GM13976 (cell line): ENCODE measurements at regions not wholly inside any gene's neighbourhood (a gene's known extent, or its start where the extent isn't known, plus 50 kb on each side); places are given as distances from the start of the nearest gene placed in this dataset.

Experiments used
- DNase-seq: peaks from one replicate; pipeline ENCODE4 v3.0.0; 2012; ENCODE audit warnings: low spot score
- in situ Hi-C: fragments of 300-500 bp; cut with MboI; formaldehyde crosslinking; loops from one replicate; pipeline ENCODE4 v1.12.0; 2022; ENCODE audit warnings: low sequenced_read_pairs, mixed read lengths, inconsistent platforms; ENCODE audit not compliant: unreplicated experiment
- TF ChIP-seq, protein P1 (sequence below): IDR thresholded peaks from 2 replicates; pipeline ENCODE4 v1.5.1; 2012; ENCODE audit warnings: borderline replicate concordance, mild to moderate bottlenecking; ENCODE audit not compliant: insufficient read depth; ENCODE audit errors: extremely low read depth, missing control alignments, control extremely low read depth

DNA sequence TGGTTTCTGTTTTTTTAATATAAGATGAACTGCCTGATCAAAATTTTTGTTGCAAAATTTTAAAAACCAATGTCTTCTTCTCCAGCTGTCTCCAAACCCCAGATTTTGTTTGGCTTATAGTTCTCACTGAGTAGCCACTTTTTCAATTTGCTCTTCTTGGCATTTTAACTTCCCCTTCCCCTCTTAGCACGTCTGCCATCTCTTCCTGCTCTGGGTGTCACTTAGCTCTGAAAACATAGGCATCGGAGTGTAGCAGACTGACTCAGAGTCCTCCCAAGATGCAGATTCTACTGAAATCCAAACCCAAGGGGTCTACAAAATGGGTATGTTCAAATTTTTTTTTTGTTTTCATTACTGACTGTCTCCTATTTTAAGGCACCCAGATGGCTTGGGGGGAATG, 270.3 kb upstream of the KIRREL3 start:
- TF ChIP-seq, protein P1, sequence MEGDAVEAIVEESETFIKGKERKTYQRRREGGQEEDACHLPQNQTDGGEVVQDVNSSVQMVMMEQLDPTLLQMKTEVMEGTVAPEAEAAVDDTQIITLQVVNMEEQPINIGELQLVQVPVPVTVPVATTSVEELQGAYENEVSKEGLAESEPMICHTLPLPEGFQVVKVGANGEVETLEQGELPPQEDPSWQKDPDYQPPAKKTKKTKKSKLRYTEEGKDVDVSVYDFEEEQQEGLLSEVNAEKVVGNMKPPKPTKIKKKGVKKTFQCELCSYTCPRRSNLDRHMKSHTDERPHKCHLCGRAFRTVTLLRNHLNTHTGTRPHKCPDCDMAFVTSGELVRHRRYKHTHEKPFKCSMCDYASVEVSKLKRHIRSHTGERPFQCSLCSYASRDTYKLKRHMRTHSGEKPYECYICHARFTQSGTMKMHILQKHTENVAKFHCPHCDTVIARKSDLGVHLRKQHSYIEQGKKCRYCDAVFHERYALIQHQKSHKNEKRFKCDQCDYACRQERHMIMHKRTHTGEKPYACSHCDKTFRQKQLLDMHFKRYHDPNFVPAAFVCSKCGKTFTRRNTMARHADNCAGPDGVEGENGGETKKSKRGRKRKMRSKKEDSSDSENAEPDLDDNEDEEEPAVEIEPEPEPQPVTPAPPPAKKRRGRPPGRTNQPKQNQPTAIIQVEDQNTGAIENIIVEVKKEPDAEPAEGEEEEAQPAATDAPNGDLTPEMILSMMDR = no peak
- in situ Hi-C loops = no loop called here
- DNase-seq = no peak

DNA sequence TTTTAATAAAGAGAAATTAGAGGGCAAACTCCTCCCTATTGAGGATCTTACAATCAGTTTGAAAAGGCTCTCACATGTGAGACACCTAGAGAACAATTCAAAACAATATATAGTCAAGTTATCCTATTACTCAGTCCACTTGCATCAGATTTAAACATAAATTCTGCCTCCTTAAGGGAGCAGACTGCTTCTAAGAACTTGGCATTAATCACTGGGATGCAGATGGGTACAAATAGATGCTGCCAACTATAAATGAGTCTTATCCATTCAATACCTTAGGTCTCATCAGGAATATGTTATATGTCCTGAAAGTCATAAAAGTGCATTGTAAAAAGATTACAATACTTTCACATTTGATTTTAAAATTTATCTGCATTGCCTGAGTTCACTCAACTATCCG, 269.3 kb upstream of the KIRREL3 start:
- in situ Hi-C loops = no loop called here
- DNase-seq = no peak
- TF ChIP-seq, protein P1 = no peak

- TF ChIP-seq, protein P1 = no peak
- DNase-seq = no peak
- in situ Hi-C loops = no loop called here
These were observed 268.4 kb upstream of the KIRREL3 start for GRCh38 chr11:127268932-127269331.

DNA sequence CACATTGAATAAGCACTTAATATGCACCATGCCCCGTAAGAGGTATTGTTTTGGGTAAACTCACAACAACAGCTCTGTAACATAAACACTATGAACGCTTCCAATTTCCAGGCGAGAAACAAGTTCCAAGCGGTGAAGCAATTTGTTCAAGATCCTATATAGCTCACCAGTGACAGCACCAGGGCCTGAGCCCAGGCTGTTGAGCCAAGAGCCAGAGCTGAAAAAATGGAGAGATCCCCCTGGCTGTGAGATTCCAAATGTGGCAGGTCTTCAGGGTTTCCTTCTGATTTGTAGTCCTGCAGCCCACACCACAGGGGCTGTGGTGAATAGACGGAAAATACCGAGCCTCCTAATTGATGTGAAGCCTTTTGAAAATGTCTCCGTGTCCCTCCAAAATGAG, 268.0 kb upstream of the KIRREL3 start:
- no peak for DNase-seq
- in situ Hi-C loops = no loop called here
- TF ChIP-seq, protein P1 = no peak

GRCh38 chr11:127259102-127259501, 258.5 kb upstream of the KIRREL3 start:
- TF ChIP-seq, protein P1 = no peak
- DNase-seq = no peak
- in situ Hi-C loops = no loop called here

DNA sequence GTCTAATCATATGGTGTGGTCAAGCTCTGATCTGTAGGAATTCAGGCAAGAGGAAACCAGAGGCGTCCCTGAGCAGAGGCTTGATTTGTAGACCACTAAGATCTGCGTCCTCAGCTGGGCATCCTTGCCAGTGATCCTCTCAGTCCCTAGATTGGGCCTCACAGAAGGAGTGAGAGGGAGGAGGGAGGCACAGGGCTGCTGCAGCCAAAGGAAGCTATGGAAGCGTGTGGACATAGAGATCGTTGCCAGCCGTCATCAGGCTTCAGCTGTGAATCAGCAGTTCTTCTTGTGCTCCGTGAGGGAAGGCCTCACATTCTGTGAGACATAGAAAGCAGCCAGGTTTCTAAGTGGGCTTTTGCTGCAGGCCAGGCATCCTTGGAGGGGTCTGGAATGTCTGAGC, 254.6 kb upstream of the KIRREL3 start:
- TF ChIP-seq, protein P1 = no peak
- in situ Hi-C loops = no loop called here
- DNase-seq = no peak

GRCh38 chr11:127252321-127252720, 251.8 kb upstream of the KIRREL3 start:
- in situ Hi-C loops = no loop called here
- TF ChIP-seq, protein P1 = no peak
- peak; percentile 33 for DNase-seq
